HepG2 (cell line): ENCODE measurements at regions not wholly inside any gene's neighbourhood (a gene's known extent, or its start where the extent isn't known, plus 50 kb on each side); places are given as distances from the start of the nearest gene placed in this dataset.

Experiments used
- ATAC-seq: fragments of 200-7000 bp; cut with Tn5 transposase; 3 replicates; pipeline ENCODE4 v1.9.1; 2020; ENCODE audit warnings: mild to moderate bottlenecking, moderate library complexity
- BruUV-seq: library from RNA; stranded (reverse); fragments of 400-500 nt; replicated peaks from 2 replicates; lab custom pipeline; 2021; lab: Mats Ljungman, UMichigan
- CTCF ChIA-PET: fragments of 300-600 bp; formaldehyde crosslinking; extraction: SDS; loops from one replicate; lab custom pipeline; 2021; ENCODE audit warnings: low total read pairs, inconsistent platforms, low intra/inter-chr PET ratio; lab: Yijun Ruan, JAX
- POLR2A ChIA-PET: fragments of 350-600 bp; sonication (Branson Sonifier 250); formaldehyde crosslinking; loops from one replicate; lab custom pipeline; 2020; ENCODE audit warnings: antibody characterized with exemption, inconsistent platforms; lab: Yijun Ruan, JAX
- DNase-seq: peaks from one replicate; pipeline ENCODE4 v3.0.0-alpha.2; 2015; ENCODE audit warnings: low spot score
- FAIRE-seq: peaks from 3 replicates; lab custom pipeline; 2011; peaks lifted over from hg19 to GRCh38; lab: Jason Lieb, UNC
- H2AFZ ChIP-seq: one replicate; pipeline ENCODE4 v1.6.1; 2011; ENCODE audit warnings: low read length, inconsistent platforms
- H3K27ac ChIP-seq: fragments of 300-600 bp; 3 replicates; pipeline ENCODE4 v1.8.0; 2011; ENCODE audit warnings: mixed run types, mild to moderate bottlenecking, mixed read lengths, low read length, inconsistent platforms; ENCODE audit not compliant: insufficient read depth; ENCODE audit errors: extremely low read length
- H3K27me3 ChIP-seq, 2 experiments: fragments of 200-600 bp in 1 of 2; 2 replicates in 1 of 2; 3 replicates in 1 of 2; pipeline versions ENCODE4 v1.6.0 to v1.8.0; 2011; ENCODE audit warnings: low read length in 2 of 2, mild to moderate bottlenecking in 2 of 2, moderate library complexity in 2 of 2, inconsistent platforms in 1 of 2; ENCODE audit not compliant: insufficient read depth in 2 of 2, control insufficient read depth in 1 of 2
- H3K36me3 ChIP-seq, 2 experiments: fragments of 200-600 bp in 1 of 2; replicated peaks in 1 of 2; 2 replicates in 1 of 2; 3 replicates in 1 of 2; pipeline versions ENCODE4 v1.5.1 to v1.8.0; 2011; ENCODE audit warnings: low read length in 2 of 2, inconsistent platforms in 1 of 2; ENCODE audit not compliant: insufficient read depth in 2 of 2, control insufficient read depth in 1 of 2
- H3K4me1 ChIP-seq: 2 replicates; pipeline ENCODE4 v1.5.1; 2012; ENCODE audit warnings: low read length, inconsistent platforms; ENCODE audit not compliant: insufficient read depth
- H3K4me2 ChIP-seq: 2 replicates; pipeline ENCODE4 v1.6.0; 2011; ENCODE audit warnings: low read depth, low read length, inconsistent platforms
- H3K4me3 ChIP-seq, 3 experiments: fragments of 200-600 bp in 1 of 3; sonication (generic), shearing (Covaris generic) in 1 of 3; replicated peaks in 1 of 3; 2 replicates each; pipeline ENCODE4 v1.5.1; 2011 to 2016; ENCODE audit warnings: low read length in 3 of 3, inconsistent platforms in 2 of 3, low read depth in 2 of 3, mild to moderate bottlenecking in 2 of 3, control low read depth in 1 of 3, mixed read lengths in 1 of 3; ENCODE audit not compliant: insufficient read depth in 1 of 3
- H3K79me2 ChIP-seq: one replicate; pipeline ENCODE4 v1.6.1; 2011; ENCODE audit warnings: low read length, inconsistent platforms; ENCODE audit not compliant: insufficient read depth
- H3K9ac ChIP-seq: 2 replicates; pipeline ENCODE4 v1.6.0; 2011; ENCODE audit warnings: mild to moderate bottlenecking, low read depth, low read length, inconsistent platforms; ENCODE audit not compliant: insufficient read depth
- H3K9me3 ChIP-seq: 2 replicates; pipeline ENCODE4 v1.5.1; 2012; ENCODE audit warnings: mild to moderate bottlenecking, low read length
- H4K20me1 ChIP-seq: 2 replicates; pipeline ENCODE4 v1.6.0; 2011; ENCODE audit warnings: inconsistent platforms, mild to moderate bottlenecking, low read length, moderate library complexity; ENCODE audit not compliant: insufficient read depth
- FOXK2 ChIP-seq: fragments of 450-650 bp; IDR thresholded peaks from 2 replicates; pipeline ENCODE4 v1.6.1; 2016
- GLI4 ChIP-seq: sonication (generic); formaldehyde crosslinking; IDR thresholded peaks from 2 replicates; pipeline ENCODE4 v1.5.1; 2020; ENCODE audit warnings: missing genetic modification reagents, mild to moderate bottlenecking, moderate library complexity, borderline replicate concordance
- JUND ChIP-seq: sonication (generic); formaldehyde crosslinking; IDR thresholded peaks from 2 replicates; pipeline ENCODE4 v1.8.0; 2022; ENCODE audit warnings: mild to moderate bottlenecking, missing genetic modification reagents
- RAD51 ChIP-seq: fragments of 450-650 bp; IDR thresholded peaks from 2 replicates; pipeline ENCODE4 v1.6.1; 2016; ENCODE audit warnings: borderline replicate concordance
- SAP130 ChIP-seq: IDR thresholded peaks from 2 replicates; pipeline ENCODE4 v1.6.1; 2016; ENCODE audit warnings: low read depth
- ZMYM3 ChIP-seq: sonication (generic); formaldehyde crosslinking; IDR thresholded peaks from 2 replicates; pipeline ENCODE4 v1.5.1; 2020; ENCODE audit warnings: mild to moderate bottlenecking, missing genetic modification reagents
- ZNF318 ChIP-seq: sonication (generic); formaldehyde crosslinking; IDR thresholded peaks from 2 replicates; pipeline ENCODE4 v1.4.0; 2020; ENCODE audit warnings: mild to moderate bottlenecking, missing genetic modification reagents
- ZNF431 ChIP-seq: sonication (generic); formaldehyde crosslinking; IDR thresholded peaks from 2 replicates; pipeline ENCODE4 v1.9.0; 2022; ENCODE audit warnings: missing genetic modification reagents, low read depth, mild to moderate bottlenecking, borderline replicate concordance
- ZNF441 ChIP-seq: sonication (generic); formaldehyde crosslinking; IDR thresholded peaks from 2 replicates; pipeline ENCODE4 v1.7.0; 2021; ENCODE audit warnings: missing genetic modification reagents, borderline replicate concordance
- in situ Hi-C: cut with HindIII; loops from 2 replicates; pipeline ENCODE4 v1.10.0; 2017; ENCODE audit warnings: low pct_unique_long_range_greater_than_20kb; ENCODE audit not compliant: extremely low pct_ligation_motif_present
- intact Hi-C: fragments of 100-400 bp; cut with micrococcal nuclease; formaldehyde crosslinking; loops from one replicate; pipeline ENCODE4 v1.10.0; 2022; ENCODE audit not compliant: unreplicated experiment

- no peak for TF ChIP-seq ZNF318 (CRISPR knock-in tag)
Observed at GRCh38 chr14:65879248-65880009, 466.9 kb downstream of the FUT8 start (continued).

- FAIRE-seq (no peak), DNase-seq (no peak), ATAC-seq (no peak)
- Histone ChIP-seq H3K9me3 (peaks cover 5% of the 10 kb centered on the region; the same call in 1 of the 2 replicates), H4K20me1 (no peaks in the 10 kb centered on the region), H3K36me3 (no peaks in the 10 kb centered on the region), H3K9ac (no peak overlapping the region), H3K27me3 (peaks cover 0 to 6% of the 10 kb centered on the region in 2 experiments; a peak in 1 of 5 replicates), H3K79me2 (no peaks in the 10 kb centered on the region), H3K4me3 (no peak overlapping the region), H3K4me2 (no peak overlapping the region), H3K4me1 (no peaks in the 10 kb centered on the region), H3K27ac (no peak overlapping the region), H2AFZ (no peak overlapping the region)
- in situ Hi-C loops (no loop called here), intact Hi-C loops (no loop called here)
- ChIA-PET POLR2A (no interaction called here), CTCF (no interaction called here)
- BruUV-seq = no TSS peak
- TF ChIP-seq FOXK2 (no peak), ZNF431 (CRISPR knock-in tag) (no peak), SAP130 (no peak), GLI4 (no peak), ZNF441 (CRISPR knock-in tag) (no peak), JUND (CRISPR knock-in tag) (no peak), ZMYM3 (CRISPR knock-in tag) (no peak), RAD51 (no peak)
Observed at GRCh38 chr14:65880507-65880906, 468.0 kb downstream of the FUT8 start.
